Transverse colon (tissue), 4 donors: ENCODE measurements at regions not wholly inside any gene's neighbourhood (a gene's known extent, or its start where the extent isn't known, plus 50 kb on each side); places are given as distances from the start of the nearest gene placed in this dataset.

Source experiments
- DNase-seq: peaks from one replicate; pipeline ENCODE4 v3.0.0-alpha.2; 2019
- H3K27ac ChIP-seq, 4 donors: fragments of 200-600 bp; sonication (generic); 2 replicates each; pipeline ENCODE4 v1.5.1; 2016 to 2018; ENCODE audit warnings: inconsistent platforms in 4 of 4
- H3K27me3 ChIP-seq: fragments of 200-600 bp; sonication (generic); 2 replicates; pipeline ENCODE4 v1.5.1; 2017; ENCODE audit warnings: inconsistent platforms
- H3K36me3 ChIP-seq, 4 donors: fragments of 200-600 bp; sonication (generic); 2 replicates each; pipeline ENCODE4 v1.5.1; 2017 to 2019; ENCODE audit warnings: inconsistent platforms in 4 of 4
- H3K4me1 ChIP-seq, 4 donors: fragments of 200-600 bp; sonication (generic); 2 replicates each; pipeline ENCODE4 v1.5.1; 2017 to 2020; ENCODE audit warnings: inconsistent platforms in 4 of 4
- H3K4me3 ChIP-seq, 4 donors: fragments of 200-600 bp; sonication (generic); 1 replicate in 1 of 4; 2 replicates in 3 of 4; pipeline versions ENCODE4 v1.5.1 to v1.6.1; 2017 to 2019; ENCODE audit warnings: inconsistent platforms in 4 of 4
- H3K9me3 ChIP-seq, 2 donors: fragments of 200-600 bp; sonication (generic); 2 replicates each; pipeline ENCODE4 v1.5.1; 2017 to 2019; ENCODE audit warnings: inconsistent platforms in 2 of 2
- EP300 ChIP-seq: sonication (generic); formaldehyde crosslinking; IDR thresholded peaks from one replicate; pipeline ENCODE4 v1.6.1; 2017; ENCODE audit warnings: antibody characterized with exemption, low read depth
- POLR2A ChIP-seq: fragments of 450-650 bp; IDR thresholded peaks from one replicate; pipeline ENCODE4 v1.6.1; 2016; ENCODE audit warnings: antibody characterized with exemption, mild to moderate bottlenecking, moderate library complexity
- POLR2AphosphoS5 ChIP-seq, 3 donors: sonication (generic); formaldehyde crosslinking; IDR thresholded peaks; one replicate each; pipeline ENCODE4 v1.6.1; 2016; ENCODE audit warnings: antibody characterized with exemption in 3 of 3
- WGBS, 2 donors: methylation state at CpG; one replicate each; pipeline ENCODE4 v1.1.5; 2018; ENCODE audit warnings: low coverage in 1 of 2; 5-methylcytosine and 5-hydroxymethylcytosine counted together
- in situ Hi-C, 4 donors: fragments of 200-750 bp; cut with MboI; loops; one replicate each; pipeline versions ENCODE4 v1.15.0 to v1.15.1; 2017; ENCODE audit warnings: low sequenced_read_pairs in 3 of 4, low pct_ligation_motif_present in 1 of 4, low pct_unique_long_range_greater_than_20kb in 1 of 4
- intact Hi-C: fragments of 100-400 bp; cut with DNase I; formaldehyde crosslinking; loops from one replicate; pipeline ENCODE4 v1.15.1; 2023; ENCODE audit warnings: low total_unique reads
- TF ChIP-seq, protein P1 (sequence below), 5 experiments: fragments of 200-600 bp in 3 of 5; fragments of 450-650 bp in 2 of 5; sonication (generic) in 3 of 5; IDR thresholded peaks; 1 replicate in 2 of 5; 2 replicates in 3 of 5; pipeline ENCODE4 v1.5.1; 2016 to 2017; ENCODE audit warnings: antibody characterized with exemption in 5 of 5, inconsistent platforms in 3 of 5, mild to moderate bottlenecking in 2 of 5, moderate library complexity in 1 of 5

DNA sequence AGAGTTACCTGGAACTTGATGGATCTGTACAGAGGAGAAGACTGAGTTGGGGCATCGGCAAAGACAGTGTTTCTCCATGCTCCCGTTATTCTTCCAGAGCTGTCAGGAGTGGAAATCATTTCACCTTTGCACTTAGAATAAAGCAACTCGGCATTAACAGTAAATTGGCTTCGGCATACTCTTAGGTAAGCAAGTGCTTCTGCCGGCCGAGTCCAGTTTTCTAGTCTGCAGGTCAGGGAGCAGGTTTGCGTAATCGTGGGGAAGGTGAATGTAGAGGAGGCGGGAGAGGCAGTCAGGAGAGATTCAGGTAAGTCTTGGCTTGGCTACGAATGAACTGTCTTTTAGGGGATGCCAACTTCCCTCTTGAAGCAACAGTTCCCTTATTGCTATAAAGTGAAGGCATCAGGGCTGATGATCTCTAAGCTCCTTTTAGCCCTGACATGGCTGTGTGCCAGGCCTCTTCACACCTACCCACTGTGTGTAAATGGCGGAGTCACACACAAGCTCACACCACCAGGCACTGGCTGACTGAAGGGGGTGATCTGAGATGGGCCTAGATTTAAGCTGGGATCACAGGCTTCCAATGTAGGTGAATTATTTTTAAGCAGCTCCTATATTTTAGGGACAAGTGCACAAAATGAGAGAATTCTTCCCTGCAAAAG lies 127.1 kb downstream of the GATA3 start:
- 60 to 67% methylated on average over 10 to 11 of the region's 11 CpGs for WGBS, 2 donors
- no peaks in the 10 kb centered on the region for H3K9me3 ChIP-seq
- no peak for DNase-seq
- no peak overlapping the region for H3K4me3 ChIP-seq
- intact Hi-C loops (no loop called here), in situ Hi-C loops (no loop called here)
- no peak overlapping the region for H3K27ac ChIP-seq
- H3K27me3 ChIP-seq = no peaks in the 10 kb centered on the region
- H3K4me1 ChIP-seq = no peaks in the 10 kb centered on the region
- H3K36me3 ChIP-seq = no peaks in the 10 kb centered on the region
- TF ChIP-seq POLR2A (no peak), POLR2AphosphoS5 (IDR thresholded peaks at IDR 0.05) (no peak), EP300 (no peak)
- TF ChIP-seq, protein P1, sequence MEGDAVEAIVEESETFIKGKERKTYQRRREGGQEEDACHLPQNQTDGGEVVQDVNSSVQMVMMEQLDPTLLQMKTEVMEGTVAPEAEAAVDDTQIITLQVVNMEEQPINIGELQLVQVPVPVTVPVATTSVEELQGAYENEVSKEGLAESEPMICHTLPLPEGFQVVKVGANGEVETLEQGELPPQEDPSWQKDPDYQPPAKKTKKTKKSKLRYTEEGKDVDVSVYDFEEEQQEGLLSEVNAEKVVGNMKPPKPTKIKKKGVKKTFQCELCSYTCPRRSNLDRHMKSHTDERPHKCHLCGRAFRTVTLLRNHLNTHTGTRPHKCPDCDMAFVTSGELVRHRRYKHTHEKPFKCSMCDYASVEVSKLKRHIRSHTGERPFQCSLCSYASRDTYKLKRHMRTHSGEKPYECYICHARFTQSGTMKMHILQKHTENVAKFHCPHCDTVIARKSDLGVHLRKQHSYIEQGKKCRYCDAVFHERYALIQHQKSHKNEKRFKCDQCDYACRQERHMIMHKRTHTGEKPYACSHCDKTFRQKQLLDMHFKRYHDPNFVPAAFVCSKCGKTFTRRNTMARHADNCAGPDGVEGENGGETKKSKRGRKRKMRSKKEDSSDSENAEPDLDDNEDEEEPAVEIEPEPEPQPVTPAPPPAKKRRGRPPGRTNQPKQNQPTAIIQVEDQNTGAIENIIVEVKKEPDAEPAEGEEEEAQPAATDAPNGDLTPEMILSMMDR (IDR thresholded peaks at IDR 0.05) = no peak

DNA sequence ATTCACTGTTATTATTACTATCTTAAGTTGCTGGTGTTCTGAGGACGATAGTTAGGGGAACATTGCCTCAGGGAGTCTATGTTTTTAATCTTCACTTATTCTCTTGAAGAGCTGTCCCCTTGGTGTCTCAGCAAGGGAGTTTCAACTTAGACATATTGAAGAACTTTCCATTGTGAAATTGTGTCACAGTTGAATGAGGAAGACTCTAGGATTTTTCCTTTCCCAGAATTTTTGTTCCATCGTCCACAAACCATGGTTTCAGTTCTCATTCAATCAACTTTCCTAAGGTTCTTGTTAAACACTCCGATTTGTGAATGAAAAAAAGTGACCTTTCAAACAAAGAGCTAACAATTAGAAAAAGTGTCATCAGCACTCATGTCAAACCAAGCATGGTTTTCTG lies 128.3 kb downstream of the GATA3 start:
- Histone ChIP-seq H3K4me3 (no peak overlapping the region), H3K36me3 (no peaks in the 10 kb centered on the region), H3K27ac (no peak overlapping the region), H3K4me1 (no peaks in the 10 kb centered on the region), H3K9me3 (no peaks in the 10 kb centered on the region), H3K27me3 (no peaks in the 10 kb centered on the region)
- intact Hi-C loops (no loop called here), in situ Hi-C loops (no loop called here)
- no peak for TF ChIP-seq EP300
- TF ChIP-seq POLR2A = no peak
- TF ChIP-seq POLR2AphosphoS5 (IDR thresholded peaks at IDR 0.05) = no peak
- TF ChIP-seq, protein P1 (IDR thresholded peaks at IDR 0.05) = no peak
- no peak for DNase-seq
- WGBS, 2 donors = 64 to 70% methylated on average over 3 of the region's 3 CpGs

DNA sequence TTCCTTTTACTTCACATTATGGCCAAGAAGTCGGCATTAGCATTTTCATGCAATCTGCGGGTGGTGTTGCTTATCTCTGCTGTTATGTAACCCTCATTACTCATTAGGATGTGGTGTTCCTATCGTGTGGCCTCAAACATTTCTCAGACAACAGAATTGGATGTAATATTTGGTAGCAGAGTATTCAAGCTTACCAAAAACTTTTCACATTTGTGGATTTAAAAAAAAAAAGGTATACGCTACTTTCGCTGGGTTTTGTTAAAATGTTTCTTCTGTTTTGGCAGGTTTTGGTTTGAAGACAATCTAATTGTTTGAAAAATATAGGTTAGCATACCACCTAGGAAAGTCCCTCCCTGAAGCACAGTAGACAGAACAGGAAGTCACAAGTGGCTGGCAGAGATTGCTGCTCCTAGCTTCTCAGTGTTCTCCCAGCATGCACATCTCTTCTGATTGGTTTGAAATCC lies 128.8 kb downstream of the GATA3 start:
- Histone ChIP-seq H3K36me3 (no peaks in the 10 kb centered on the region), H3K4me3 (no peak overlapping the region), H3K27ac (no peak overlapping the region), H3K9me3 (no peaks in the 10 kb centered on the region), H3K4me1 (no peaks in the 10 kb centered on the region), H3K27me3 (no peaks in the 10 kb centered on the region)
- TF ChIP-seq, protein P1 (IDR thresholded peaks at IDR 0.05) = no peak
- TF ChIP-seq POLR2A = no peak
- no peak for TF ChIP-seq EP300
- no peak for TF ChIP-seq POLR2AphosphoS5 (IDR thresholded peaks at IDR 0.05)
- no peak for DNase-seq
- intact Hi-C loops (no loop called here), in situ Hi-C loops (no loop called here)
- 61 to 62% methylated on average over 3 to 5 of the region's 5 CpGs for WGBS, 2 donors

DNA sequence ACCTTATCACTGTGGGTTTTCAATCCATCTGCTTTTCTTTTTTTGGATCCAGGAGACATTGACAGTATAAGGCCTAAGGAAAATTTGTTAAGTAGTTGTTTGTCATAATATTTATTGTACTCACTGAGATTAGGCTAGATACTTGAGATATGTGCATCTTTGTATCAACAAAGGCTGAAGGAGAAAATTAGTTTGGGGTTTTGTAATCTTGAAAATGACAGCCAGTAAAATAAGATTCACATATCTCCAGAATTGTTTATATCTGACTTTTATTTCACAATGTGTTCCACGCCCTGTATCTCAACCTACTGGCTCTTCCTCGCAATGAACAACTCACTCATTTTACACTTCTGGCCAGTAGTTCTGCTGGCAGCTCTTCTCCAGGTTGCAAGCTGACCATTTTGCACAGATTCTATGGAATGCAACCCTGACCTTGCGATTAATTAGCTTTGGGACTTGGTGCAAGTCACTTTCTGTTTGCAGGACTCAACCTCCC lies 132.7 kb downstream of the GATA3 start:
- no peaks in the 10 kb centered on the region for H3K36me3 ChIP-seq
- no peak for TF ChIP-seq EP300
- DNase-seq = no peak
- H3K9me3 ChIP-seq = no peaks in the 10 kb centered on the region
- no peak overlapping the region for H3K4me3 ChIP-seq
- no peak overlapping the region for H3K27ac ChIP-seq
- no peaks in the 10 kb centered on the region for H3K4me1 ChIP-seq
- 67 to 79% methylated on average over 2 to 3 of the region's 3 CpGs for WGBS, 2 donors
- no peaks in the 10 kb centered on the region for H3K27me3 ChIP-seq
- in situ Hi-C loops = no loop called here
- intact Hi-C loops = no loop called here

DNA sequence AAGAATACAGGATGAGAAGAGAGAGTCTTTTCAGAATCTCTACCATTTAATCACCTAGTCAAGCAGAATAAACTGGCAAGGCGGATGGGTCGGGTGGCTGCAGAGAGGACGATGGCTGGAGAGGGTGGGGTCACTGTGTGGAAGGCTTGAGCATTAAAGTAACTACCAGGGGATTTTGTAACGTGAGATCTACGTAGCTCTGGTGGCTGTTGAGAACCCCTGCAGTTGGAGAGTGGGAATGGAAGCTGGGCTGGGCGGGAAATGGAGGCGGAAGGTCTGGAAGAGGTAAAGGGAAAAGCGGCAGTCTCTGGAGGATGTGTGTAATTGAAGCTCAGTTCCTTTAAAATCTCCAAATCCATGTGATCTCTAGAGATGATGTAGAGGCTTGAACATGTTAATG lies 135.0 kb downstream of the GATA3 start:
- H3K36me3 ChIP-seq = no peaks in the 10 kb centered on the region
- DNase-seq = no peak
- in situ Hi-C loops (no loop called here), intact Hi-C loops (no loop called here)
- no peaks in the 10 kb centered on the region for H3K27me3 ChIP-seq
- no peaks in the 10 kb centered on the region for H3K9me3 ChIP-seq
- TF ChIP-seq POLR2A (no peak), POLR2AphosphoS5 (IDR thresholded peaks at IDR 0.05) (no peak), EP300 (no peak)
- TF ChIP-seq, protein P1 (IDR thresholded peaks at IDR 0.05) = no peak
- WGBS, 2 donors = 72 to 83% methylated on average over 8 of the region's 8 CpGs
- H3K27ac ChIP-seq = no peak overlapping the region
- no peak overlapping the region for H3K4me3 ChIP-seq
- no peaks in the 10 kb centered on the region for H3K4me1 ChIP-seq
